Neural progenitor cell (in vitro differentiated cells): ENCODE measurements at regions not wholly inside any gene's neighbourhood (a gene's known extent, or its start where the extent isn't known, plus 50 kb on each side); places are given as distances from the start of the nearest gene placed in this dataset.
"Not testable (repeated sequence)": the region's sequence is repeated elsewhere in the genome, so short reads cannot be mapped to it uniquely, and the experiment has no call there.

Source experiments
- EZH2phosphoT487 ChIP-seq: fragments of 200-600 bp; sonication (generic); IDR thresholded peaks from 2 replicates; pipeline ENCODE4 v1.6.1; 2017; ENCODE audit warnings: antibody characterized with exemption
- TF ChIP-seq, protein P1 (sequence below): fragments of 200-600 bp; sonication (generic); IDR thresholded peaks from 2 replicates; pipeline ENCODE4 v1.5.1; 2017; ENCODE audit warnings: antibody characterized with exemption, mild to moderate bottlenecking

DNA sequence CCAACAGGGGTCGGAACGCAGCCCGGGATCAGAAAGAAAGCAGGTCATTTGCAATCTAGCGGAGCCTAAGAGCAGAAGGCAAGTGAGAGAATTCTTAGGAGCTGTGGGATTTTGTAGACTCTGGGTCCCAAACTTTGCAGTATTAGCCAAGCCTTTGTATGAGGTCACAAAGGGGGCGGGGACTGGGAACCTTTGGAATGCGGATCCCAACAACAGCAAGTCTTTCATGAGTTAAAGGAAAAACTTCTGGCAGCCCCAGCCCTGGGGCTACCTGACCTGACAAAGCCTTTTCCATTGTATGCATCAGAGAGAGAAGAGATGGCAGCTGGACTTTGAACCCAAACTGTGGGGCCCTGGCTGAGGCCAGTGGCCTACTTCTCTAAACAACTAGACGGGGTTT lies 73.3 kb downstream of the DAPL1 start:
- not testable (repeated sequence) for TF ChIP-seq EZH2phosphoT487
- TF ChIP-seq, protein P1, sequence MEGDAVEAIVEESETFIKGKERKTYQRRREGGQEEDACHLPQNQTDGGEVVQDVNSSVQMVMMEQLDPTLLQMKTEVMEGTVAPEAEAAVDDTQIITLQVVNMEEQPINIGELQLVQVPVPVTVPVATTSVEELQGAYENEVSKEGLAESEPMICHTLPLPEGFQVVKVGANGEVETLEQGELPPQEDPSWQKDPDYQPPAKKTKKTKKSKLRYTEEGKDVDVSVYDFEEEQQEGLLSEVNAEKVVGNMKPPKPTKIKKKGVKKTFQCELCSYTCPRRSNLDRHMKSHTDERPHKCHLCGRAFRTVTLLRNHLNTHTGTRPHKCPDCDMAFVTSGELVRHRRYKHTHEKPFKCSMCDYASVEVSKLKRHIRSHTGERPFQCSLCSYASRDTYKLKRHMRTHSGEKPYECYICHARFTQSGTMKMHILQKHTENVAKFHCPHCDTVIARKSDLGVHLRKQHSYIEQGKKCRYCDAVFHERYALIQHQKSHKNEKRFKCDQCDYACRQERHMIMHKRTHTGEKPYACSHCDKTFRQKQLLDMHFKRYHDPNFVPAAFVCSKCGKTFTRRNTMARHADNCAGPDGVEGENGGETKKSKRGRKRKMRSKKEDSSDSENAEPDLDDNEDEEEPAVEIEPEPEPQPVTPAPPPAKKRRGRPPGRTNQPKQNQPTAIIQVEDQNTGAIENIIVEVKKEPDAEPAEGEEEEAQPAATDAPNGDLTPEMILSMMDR: not testable (repeated sequence)
